Osteoblast (primary cell): ENCODE measurements at regions not wholly inside any gene's neighbourhood (a gene's known extent, or its start where the extent isn't known, plus 50 kb on each side); places are given as distances from the start of the nearest gene placed in this dataset.

Source experiments
- DNase-seq: peaks from one replicate; pipeline ENCODE4 v3.0.0; 2011; ENCODE audit warnings: low spot score, mixed read lengths; ENCODE audit not compliant: insufficient read length; ENCODE audit errors: missing footprints
- H2AFZ ChIP-seq: 2 replicates; pipeline ENCODE4 v1.6.0; 2011; ENCODE audit warnings: mild to moderate bottlenecking, low read length
- H3K27ac ChIP-seq: 2 replicates; pipeline ENCODE4 v1.5.1; 2011; ENCODE audit warnings: mild to moderate bottlenecking, low read depth, low read length, moderate library complexity
- H3K27me3 ChIP-seq: 2 replicates; pipeline ENCODE4 v1.6.0; 2012; ENCODE audit warnings: mild to moderate bottlenecking, control low read depth, inconsistent platforms, low read length, moderate library complexity; ENCODE audit not compliant: insufficient read depth
- H3K36me3 ChIP-seq: 2 replicates; pipeline ENCODE4 v1.5.1; 2011; ENCODE audit warnings: mild to moderate bottlenecking, low read length, control low read depth, moderate library complexity; ENCODE audit not compliant: insufficient read depth
- H3K4me1 ChIP-seq: 2 replicates; pipeline ENCODE4 v1.5.1; 2011; ENCODE audit warnings: mild to moderate bottlenecking, low read length, control low read depth, moderate library complexity; ENCODE audit not compliant: insufficient read depth
- H3K4me2 ChIP-seq: 2 replicates; pipeline ENCODE4 v1.6.0; 2011; ENCODE audit warnings: mild to moderate bottlenecking, low read length; ENCODE audit not compliant: insufficient read depth
- H3K4me3 ChIP-seq: fragments of 200-600 bp; sonication (generic); 3 replicates; pipeline ENCODE4 v1.5.1; 2012; ENCODE audit warnings: mild to moderate bottlenecking, low read length, inconsistent platforms; ENCODE audit not compliant: insufficient read depth
- H3K79me2 ChIP-seq: 2 replicates; pipeline ENCODE4 v1.6.0; 2012; ENCODE audit warnings: mild to moderate bottlenecking, low read length, control low read depth, inconsistent platforms; ENCODE audit not compliant: insufficient read depth
- H3K9me3 ChIP-seq: 2 replicates; pipeline ENCODE4 v1.5.1; 2011; ENCODE audit warnings: low read depth, low read length, control low read depth
- H4K20me1 ChIP-seq: 2 replicates; pipeline ENCODE4 v1.6.0; 2012; ENCODE audit warnings: mild to moderate bottlenecking, low read length, control low read depth; ENCODE audit not compliant: insufficient read depth
- CTCF ChIP-seq: IDR thresholded peaks from 2 replicates; pipeline ENCODE4 v1.5.1; 2011; ENCODE audit warnings: mild to moderate bottlenecking, low read depth, low read length, moderate library complexity; ENCODE audit errors: extremely low read depth

- no peak for TF ChIP-seq CTCF
- Histone ChIP-seq H4K20me1 (no peaks in the 10 kb centered on the region), H3K27me3 (no peaks in the 10 kb centered on the region), H3K9me3 (peaks cover 6% of the 10 kb centered on the region), H2AFZ (no peak overlapping the region), H3K4me2 (no peak overlapping the region), H3K36me3 (no peaks in the 10 kb centered on the region), H3K79me2 (no peaks in the 10 kb centered on the region), H3K4me3 (no peak overlapping the region), H3K27ac (no peak overlapping the region), H3K4me1 (no peaks in the 10 kb centered on the region)
- no peak for DNase-seq
Measured at GRCh38 chr6:94041945-94042709, 622.8 kb upstream of the EPHA7 start.

DNA sequence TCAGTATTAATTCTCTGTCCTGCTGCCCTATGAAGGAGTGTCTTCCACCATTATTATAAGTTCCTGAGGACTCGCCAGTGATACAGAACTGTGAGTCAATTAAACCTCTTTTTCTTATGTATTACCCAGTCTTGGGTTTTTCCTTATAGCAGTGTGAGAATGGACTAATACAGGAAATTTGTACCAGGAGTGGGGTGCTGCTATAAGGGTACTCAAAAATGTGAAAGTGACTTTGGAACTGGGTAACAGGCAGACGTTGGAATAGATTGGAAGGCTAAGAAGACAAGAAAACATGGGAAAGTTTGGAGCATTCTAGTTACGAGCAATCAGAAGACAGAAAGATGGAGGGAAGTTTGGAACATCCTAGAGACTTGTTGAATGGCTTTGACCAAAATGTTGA lies 616.7 kb upstream of the EPHA7 start:
- H2AFZ ChIP-seq: no peak overlapping the region
- H3K27me3 ChIP-seq: no peaks in the 10 kb centered on the region
- no peaks in the 10 kb centered on the region for H3K79me2 ChIP-seq
- H3K4me2 ChIP-seq: no peak overlapping the region
- no peaks in the 10 kb centered on the region for H3K36me3 ChIP-seq
- TF ChIP-seq CTCF: no peak
- H3K4me3 ChIP-seq: no peak overlapping the region
- peaks cover 5% of the 10 kb centered on the region for H3K9me3 ChIP-seq
- H3K27ac ChIP-seq: no peak overlapping the region
- no peak for DNase-seq
- H3K4me1 ChIP-seq: no peaks in the 10 kb centered on the region
- no peaks in the 10 kb centered on the region for H4K20me1 ChIP-seq

- H3K27me3 ChIP-seq: no peaks in the 10 kb centered on the region
- H3K4me2 ChIP-seq: no peak overlapping the region
- no peak overlapping the region for H2AFZ ChIP-seq
- TF ChIP-seq CTCF: no peak
- H3K4me3 ChIP-seq: no peak overlapping the region
- H4K20me1 ChIP-seq: no peaks in the 10 kb centered on the region
- no peaks in the 10 kb centered on the region for H3K79me2 ChIP-seq
- peaks cover 3% of the 10 kb centered on the region for H3K9me3 ChIP-seq
- H3K4me1 ChIP-seq: no peaks in the 10 kb centered on the region
- no peak overlapping the region for H3K27ac ChIP-seq
- DNase-seq: no peak
- H3K36me3 ChIP-seq: no peaks in the 10 kb centered on the region
Measured at GRCh38 chr6:94027374-94027773, 608.0 kb upstream of the EPHA7 start.

DNA sequence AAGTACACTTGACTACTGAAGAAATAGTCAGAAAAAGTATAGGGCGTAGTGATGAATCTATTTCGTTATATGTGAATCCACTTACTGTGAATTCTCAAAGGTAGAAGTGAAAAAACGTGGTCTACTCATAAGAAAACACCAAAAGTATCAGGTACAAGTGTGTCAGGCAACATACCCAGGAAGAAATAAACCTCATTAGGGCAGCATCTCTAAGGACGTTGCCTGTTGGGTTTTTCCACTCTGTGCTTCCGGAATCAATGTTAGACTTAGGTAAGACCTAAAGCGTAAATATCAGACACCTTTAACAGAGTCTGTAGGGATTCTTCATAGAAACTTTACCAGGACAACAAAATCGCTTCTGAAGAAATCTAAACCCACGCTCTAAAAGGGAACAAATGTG lies 607.2 kb upstream of the EPHA7 start:
- no peaks in the 10 kb centered on the region for H3K4me1 ChIP-seq
- H3K79me2 ChIP-seq: no peaks in the 10 kb centered on the region
- no peak for DNase-seq
- no peaks in the 10 kb centered on the region for H3K36me3 ChIP-seq
- H3K4me2 ChIP-seq: no peak overlapping the region
- H3K27me3 ChIP-seq: no peaks in the 10 kb centered on the region
- H4K20me1 ChIP-seq: no peaks in the 10 kb centered on the region
- TF ChIP-seq CTCF: no peak
- H3K4me3 ChIP-seq: no peak overlapping the region
- H3K27ac ChIP-seq: no peak overlapping the region
- peaks cover 3% of the 10 kb centered on the region for H3K9me3 ChIP-seq
- no peak overlapping the region for H2AFZ ChIP-seq
